Pancreas (tissue), 10 donors: ENCODE measurements at regions not wholly inside any gene's neighbourhood (a gene's known extent, or its start where the extent isn't known, plus 50 kb on each side); places are given as distances from the start of the nearest gene placed in this dataset.

ENCODE experiments used
- ATAC-seq, 4 donors: fragments of 200-7000 bp; cut with Tn5 transposase; one replicate each; pipeline versions ENCODE4 v1.8.0 to v1.9.1; 2020; ENCODE audit warnings: mild to moderate bottlenecking in 4 of 4, moderate library complexity in 4 of 4
- DNase-seq, 6 donors: peaks; one replicate each; pipeline ENCODE4 v3.0.0-alpha.2; 2020
- FAIRE-seq: peaks from 2 replicates; lab custom pipeline; 2012; peaks lifted over from hg19 to GRCh38; lab: Jason Lieb, UNC
- H3K27ac ChIP-seq, 4 donors: fragments of 200-600 bp; sonication (generic); 1 replicate in 3 of 4; 2 replicates in 1 of 4; pipeline versions ENCODE4 v1.5.0 to v1.8.0; 2020
- H3K27me3 ChIP-seq, 4 donors: fragments of 200-600 bp; one replicate each; pipeline ENCODE4 v1.8.0; 2021
- H3K36me3 ChIP-seq, 3 donors: fragments of 200-600 bp; sonication (generic) in 1 of 3; one replicate each; pipeline versions ENCODE4 v1.5.0 to v1.8.0; 2020 to 2021
- H3K4me1 ChIP-seq, 3 donors: fragments of 200-600 bp; one replicate each; pipeline ENCODE4 v1.8.0; 2021
- H3K4me3 ChIP-seq, 4 donors: fragments of 200-600 bp; sonication (generic) in 2 of 4; one replicate each; pipeline versions ENCODE4 v1.5.0 to v1.8.0; 2020 to 2021
- H3K9me3 ChIP-seq, 4 donors: fragments of 200-600 bp; one replicate each; pipeline ENCODE4 v1.8.0; 2021
- WGBS, 2 donors: extraction: QIAGEN DNeasy Blood & Tissue Kit; methylation state at CpG; one replicate each; pipeline ENCODE4 v1.1.7; 2013; 5-methylcytosine and 5-hydroxymethylcytosine counted together
- intact Hi-C, 3 donors: fragments of 100-400 bp; cut with DNase I; formaldehyde crosslinking; loops; one replicate each; pipeline versions ENCODE4 v1.11.1 to v1.14.2; 2022
- TF ChIP-seq, protein P1 (sequence below), 4 donors: fragments of 200-600 bp; sonication (generic) in 3 of 4; IDR thresholded peaks; one replicate each; pipeline versions ENCODE4 v1.5.0 to v1.8.0; 2021; ENCODE audit warnings: antibody characterized with exemption in 4 of 4
- donor health status: healthy with polysubstance abuse.
- donor health status: DM: no; HTN: no; CAD: no; lungs with moderate emphysema.
- donor health status: DM: no; HTN: no; CAD: no.
- donor health status: control.
- donor health status: control.
- donor health status: Bipolar disorder and iron deficiency.
- donor health status: DM: yes; HTN: yes; CAD: no.
- donor health status: DM: no; HTN: no; CAD: no.
- donor health status: DM: no; HTN: no; CAD: no.
- donor health status: DM: yes; HTN: yes; CAD: no.

DNA sequence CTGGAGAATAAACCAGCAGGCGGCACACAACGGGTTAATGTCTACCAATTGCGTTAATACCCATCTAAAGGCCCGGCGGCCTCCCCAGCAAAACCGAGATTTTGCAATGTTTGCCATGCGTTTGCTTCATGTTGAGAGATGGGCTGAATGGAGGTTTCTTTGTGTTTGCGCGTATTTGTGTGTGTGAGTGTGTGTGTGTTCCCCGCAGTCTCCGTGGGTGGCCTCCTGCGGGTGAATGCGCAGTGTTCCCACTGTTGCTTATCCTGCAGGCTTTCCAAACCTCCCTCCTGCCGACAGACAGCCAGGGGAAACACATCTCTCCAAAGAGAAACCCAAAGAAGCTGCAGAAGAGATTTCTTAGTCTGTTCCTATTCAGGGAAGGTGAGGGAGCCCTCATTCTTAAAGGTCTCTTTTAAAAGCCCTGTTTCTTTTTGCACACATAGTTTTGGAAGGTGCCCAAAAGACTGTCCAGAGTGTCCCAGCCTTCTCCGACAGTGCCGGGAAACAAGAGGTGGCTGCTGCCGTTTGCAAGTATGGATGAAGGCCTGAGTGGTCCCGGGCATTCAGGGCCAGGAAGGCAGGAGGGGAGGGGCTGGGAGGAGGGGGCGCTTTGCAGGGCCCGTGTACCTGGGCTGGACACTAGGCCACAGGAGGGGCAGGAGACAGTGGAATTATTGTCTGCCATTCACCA, 103.8 kb upstream of the ERCC6L2 start:
- Histone ChIP-seq H3K27me3 (no peaks in the 10 kb centered on the region), H3K4me3 (no peak overlapping the region), H3K4me1 (no peaks in the 10 kb centered on the region), H3K27ac (peak overlapping the region in 1 of 4 donors; percentile 30), H3K36me3 (no peaks in the 10 kb centered on the region), H3K9me3 (no peaks in the 10 kb centered on the region)
- intact Hi-C loops, result no loop called here
- TF ChIP-seq, protein P1, sequence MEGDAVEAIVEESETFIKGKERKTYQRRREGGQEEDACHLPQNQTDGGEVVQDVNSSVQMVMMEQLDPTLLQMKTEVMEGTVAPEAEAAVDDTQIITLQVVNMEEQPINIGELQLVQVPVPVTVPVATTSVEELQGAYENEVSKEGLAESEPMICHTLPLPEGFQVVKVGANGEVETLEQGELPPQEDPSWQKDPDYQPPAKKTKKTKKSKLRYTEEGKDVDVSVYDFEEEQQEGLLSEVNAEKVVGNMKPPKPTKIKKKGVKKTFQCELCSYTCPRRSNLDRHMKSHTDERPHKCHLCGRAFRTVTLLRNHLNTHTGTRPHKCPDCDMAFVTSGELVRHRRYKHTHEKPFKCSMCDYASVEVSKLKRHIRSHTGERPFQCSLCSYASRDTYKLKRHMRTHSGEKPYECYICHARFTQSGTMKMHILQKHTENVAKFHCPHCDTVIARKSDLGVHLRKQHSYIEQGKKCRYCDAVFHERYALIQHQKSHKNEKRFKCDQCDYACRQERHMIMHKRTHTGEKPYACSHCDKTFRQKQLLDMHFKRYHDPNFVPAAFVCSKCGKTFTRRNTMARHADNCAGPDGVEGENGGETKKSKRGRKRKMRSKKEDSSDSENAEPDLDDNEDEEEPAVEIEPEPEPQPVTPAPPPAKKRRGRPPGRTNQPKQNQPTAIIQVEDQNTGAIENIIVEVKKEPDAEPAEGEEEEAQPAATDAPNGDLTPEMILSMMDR (IDR thresholded peaks at IDR 0.05), result no peak
- ATAC-seq (peak in 3 of 4 donors; percentile 30 to 59 (median 41)), FAIRE-seq (no peak), DNase-seq (no peak)
- WGBS, 2 donors, result 23 to 36% methylated on average over 20 of the region's 20 CpGs

DNA sequence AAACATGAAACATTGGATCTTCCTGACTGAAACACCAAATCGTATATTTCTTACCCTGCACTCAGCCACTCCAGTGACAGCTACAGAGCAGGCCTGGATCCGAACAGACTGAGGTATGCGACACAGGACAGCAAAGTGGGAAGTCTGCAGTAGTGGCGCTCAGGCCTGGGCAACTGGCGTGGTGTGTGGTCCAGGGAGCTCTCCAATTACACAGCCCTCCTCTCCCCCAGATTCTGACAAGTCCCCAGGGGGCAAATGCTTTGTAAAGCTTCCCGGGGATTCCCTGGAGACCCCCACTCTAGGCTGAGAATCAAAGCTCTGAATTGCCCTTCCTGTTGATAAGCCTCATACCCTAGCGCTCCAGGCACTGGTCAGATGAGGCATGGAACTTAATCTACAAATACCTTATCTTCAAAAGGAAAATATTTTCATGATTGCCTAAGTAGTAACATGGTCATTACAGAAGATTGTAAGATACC, 104.8 kb upstream of the ERCC6L2 start:
- intact Hi-C loops, result no loop called here
- WGBS, 2 donors, result 57 to 71% methylated on average over 7 of the region's 7 CpGs
- FAIRE-seq, result no peak

DNA sequence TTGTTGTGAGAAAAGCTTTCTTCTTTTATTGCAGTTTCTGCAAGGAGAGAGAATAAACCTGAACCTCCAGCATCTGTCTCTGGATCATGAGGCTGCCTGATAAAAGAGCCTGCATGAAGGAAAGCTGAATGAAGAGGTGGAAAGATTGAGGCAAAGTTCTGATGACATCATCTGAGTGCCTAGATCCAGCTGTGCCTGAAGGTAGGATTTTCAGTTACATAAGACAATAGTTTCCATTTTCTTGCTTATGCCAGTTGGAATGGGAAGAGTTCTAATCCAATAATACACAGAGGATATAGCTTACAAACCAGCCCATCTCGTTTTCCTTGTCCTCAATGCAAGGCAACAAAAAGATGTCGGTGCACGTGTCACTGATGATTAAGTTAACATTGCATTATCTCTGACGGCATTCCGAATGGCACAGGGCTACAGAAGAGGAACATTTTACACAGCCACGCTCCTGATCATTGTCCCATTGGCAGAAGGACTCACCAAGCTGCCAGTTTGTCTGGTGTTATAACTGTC, 105.5 kb upstream of the ERCC6L2 start:
- no peaks in the 10 kb centered on the region for H3K9me3 ChIP-seq
- no peaks in the 10 kb centered on the region for H3K4me1 ChIP-seq
- intact Hi-C loops, result no loop called here
- WGBS, 2 donors, result 75 to 86% methylated on average over 6 of the region's 6 CpGs
- H3K36me3 ChIP-seq, result no peaks in the 10 kb centered on the region
- TF ChIP-seq, protein P1 (IDR thresholded peaks at IDR 0.05), result no peak
- DNase-seq (no peak), FAIRE-seq (no peak), ATAC-seq (no peak)
- H3K27ac ChIP-seq, result no peak overlapping the region
- H3K27me3 ChIP-seq, result no peaks in the 10 kb centered on the region
- H3K4me3 ChIP-seq, result no peak overlapping the region

More for the DNA sequence above, 104.8 kb upstream of the ERCC6L2 start:
- DNase-seq (no peak), ATAC-seq (peak in 1 of 4 donors; percentile 10)
- Histone ChIP-seq H3K27ac (no peak overlapping the region), H3K4me1 (no peaks in the 10 kb centered on the region), H3K36me3 (no peaks in the 10 kb centered on the region), H3K27me3 (no peaks in the 10 kb centered on the region), H3K4me3 (no peak overlapping the region), H3K9me3 (no peaks in the 10 kb centered on the region)
- TF ChIP-seq, protein P1 (IDR thresholded peaks at IDR 0.05), result no peak

DNA sequence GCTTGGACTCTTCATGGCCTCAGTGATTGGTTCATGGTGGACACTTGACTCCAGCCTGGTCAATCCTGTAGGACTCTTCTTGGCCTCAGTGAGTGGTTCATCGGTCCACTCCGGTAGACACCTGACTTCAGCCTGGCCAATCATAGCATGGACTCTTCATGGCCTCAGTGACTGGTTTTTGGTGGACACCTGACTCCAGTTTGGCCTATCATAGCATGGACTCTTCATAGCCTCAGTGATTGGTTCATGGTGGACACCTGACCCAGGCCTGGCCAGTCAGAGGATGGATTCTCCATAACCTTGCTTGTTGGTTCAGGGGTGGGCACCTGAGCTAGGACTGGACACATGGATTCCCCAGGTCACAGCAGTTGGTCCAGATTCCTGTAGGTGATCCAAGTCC, 106.0 kb upstream of the ERCC6L2 start:
- FAIRE-seq (no peak), ATAC-seq (no peak), DNase-seq (no peak)
- WGBS, 2 donors, result 97 to 98% methylated on average over 2 of the region's 2 CpGs
- TF ChIP-seq, protein P1 (IDR thresholded peaks at IDR 0.05), result no peak
- no peaks in the 10 kb centered on the region for H3K27me3 ChIP-seq
- no peaks in the 10 kb centered on the region for H3K36me3 ChIP-seq
- no peak overlapping the region for H3K27ac ChIP-seq
- intact Hi-C loops, result no loop called here
- no peaks in the 10 kb centered on the region for H3K9me3 ChIP-seq
- H3K4me1 ChIP-seq, result no peaks in the 10 kb centered on the region
- no peak overlapping the region for H3K4me3 ChIP-seq

DNA sequence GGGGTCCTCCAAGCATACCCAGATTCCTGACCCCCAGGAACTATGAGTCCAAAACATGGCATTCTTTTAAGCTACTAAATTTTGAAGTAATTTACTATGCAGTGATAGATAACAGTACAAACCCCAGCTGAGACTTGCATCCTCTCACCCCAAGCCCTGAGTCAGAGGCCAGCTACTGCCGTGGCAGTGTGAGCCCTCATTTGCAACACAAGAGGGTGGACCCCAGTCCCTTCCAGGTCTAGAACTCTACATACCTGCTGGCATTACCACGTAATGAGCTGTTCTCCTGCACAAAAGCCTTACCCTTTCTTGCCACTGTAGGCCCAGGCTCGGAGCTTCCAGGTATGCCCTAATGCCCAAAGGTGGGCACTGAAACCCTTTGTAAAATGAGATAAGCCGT, 108.6 kb upstream of the ERCC6L2 start:
- WGBS, 2 donors, result 85 to 93% methylated on average over 4 of the region's 4 CpGs
- no peak for FAIRE-seq
- Histone ChIP-seq H3K36me3 (no peaks in the 10 kb centered on the region), H3K4me1 (no peaks in the 10 kb centered on the region), H3K27ac (no peak overlapping the region), H3K9me3 (no peaks in the 10 kb centered on the region), H3K4me3 (no peak overlapping the region), H3K27me3 (no peaks in the 10 kb centered on the region)
- ATAC-seq, result no peak
- TF ChIP-seq, protein P1 (IDR thresholded peaks at IDR 0.05), result no peak
- intact Hi-C loops, result no loop called here
- no peak for DNase-seq
